ENCODE measurements at regions not wholly inside any gene's neighbourhood (a gene's known extent, or its start where the extent isn't known, plus 50 kb on each side); places are given as distances from the start of the nearest gene placed in this dataset.
A peak's percentile ranks its signal among the peaks of the same experiment; 100 is the strongest.

DNA sequence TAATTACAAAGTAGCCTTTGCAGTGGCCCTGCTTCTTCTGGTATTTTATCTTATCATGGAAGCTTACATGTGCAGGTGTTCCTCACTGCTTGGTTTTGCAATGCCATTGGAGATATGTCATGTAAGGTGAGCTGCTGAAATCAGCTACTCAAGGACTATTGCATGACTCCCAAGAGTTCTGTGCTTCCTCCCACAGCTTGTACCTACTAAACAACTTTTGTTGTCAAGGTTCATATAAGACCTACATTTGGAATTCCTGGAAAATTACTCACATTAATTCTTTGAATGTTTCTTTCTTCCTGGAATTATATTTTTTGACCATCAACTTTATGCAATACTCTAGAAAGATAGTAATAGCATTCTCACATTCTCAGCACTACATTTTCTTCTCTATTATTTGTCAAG, 427.5 kb upstream of the HSF2 start:
- ChIA-PET POLR2A (no interaction called here), CTCF (no interaction called here)
- no peak overlapping the region for H3K27ac ChIP-seq (ENCODE audit: low read depth, low read length)
- peak; percentile 2 for DNase-seq (ENCODE audit: low read depth, low spot score)
- H3K27me3 ChIP-seq (ENCODE audit: control insufficient read depth, insufficient read depth, low read length): no peaks in the 10 kb centered on the region
- TF ChIP-seq, protein P1, sequence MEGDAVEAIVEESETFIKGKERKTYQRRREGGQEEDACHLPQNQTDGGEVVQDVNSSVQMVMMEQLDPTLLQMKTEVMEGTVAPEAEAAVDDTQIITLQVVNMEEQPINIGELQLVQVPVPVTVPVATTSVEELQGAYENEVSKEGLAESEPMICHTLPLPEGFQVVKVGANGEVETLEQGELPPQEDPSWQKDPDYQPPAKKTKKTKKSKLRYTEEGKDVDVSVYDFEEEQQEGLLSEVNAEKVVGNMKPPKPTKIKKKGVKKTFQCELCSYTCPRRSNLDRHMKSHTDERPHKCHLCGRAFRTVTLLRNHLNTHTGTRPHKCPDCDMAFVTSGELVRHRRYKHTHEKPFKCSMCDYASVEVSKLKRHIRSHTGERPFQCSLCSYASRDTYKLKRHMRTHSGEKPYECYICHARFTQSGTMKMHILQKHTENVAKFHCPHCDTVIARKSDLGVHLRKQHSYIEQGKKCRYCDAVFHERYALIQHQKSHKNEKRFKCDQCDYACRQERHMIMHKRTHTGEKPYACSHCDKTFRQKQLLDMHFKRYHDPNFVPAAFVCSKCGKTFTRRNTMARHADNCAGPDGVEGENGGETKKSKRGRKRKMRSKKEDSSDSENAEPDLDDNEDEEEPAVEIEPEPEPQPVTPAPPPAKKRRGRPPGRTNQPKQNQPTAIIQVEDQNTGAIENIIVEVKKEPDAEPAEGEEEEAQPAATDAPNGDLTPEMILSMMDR (IDR thresholded peaks at IDR 0.05; ENCODE audit: low read depth, low read length): no peak
- H3K9me3 ChIP-seq (ENCODE audit: control insufficient read depth, insufficient read depth, low read length): no peaks in the 10 kb centered on the region
- H3K4me3 ChIP-seq (ENCODE audit: low read depth, low read length): no peak overlapping the region

DNA sequence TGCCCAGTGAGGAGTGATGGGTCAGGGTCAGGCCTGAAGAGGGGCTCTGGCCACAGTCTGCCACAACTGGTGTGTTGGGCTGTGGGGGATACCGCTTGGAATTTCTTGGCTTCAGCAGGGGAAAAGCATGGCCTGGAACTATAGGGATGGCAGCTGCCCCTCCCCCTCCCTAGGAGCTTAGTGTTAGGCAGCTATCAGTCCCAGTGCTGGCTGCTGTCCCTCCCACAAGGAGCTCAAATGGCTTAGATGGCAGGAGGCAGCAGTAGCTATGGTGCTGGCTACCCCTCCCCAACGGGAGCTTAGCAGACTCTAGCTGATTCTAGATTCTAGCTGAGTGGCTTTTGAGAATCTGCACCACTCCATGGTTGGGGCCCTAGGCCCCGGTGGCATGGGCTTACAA, 414.5 kb upstream of the HSF2 start:
- no peak for DNase-seq (ENCODE audit: low read depth, low spot score)
- no peak overlapping the region for H3K4me3 ChIP-seq (ENCODE audit: low read depth, low read length)
- H3K9me3 ChIP-seq (ENCODE audit: control insufficient read depth, insufficient read depth, low read length): no peaks in the 10 kb centered on the region
- H3K27me3 ChIP-seq (ENCODE audit: control insufficient read depth, insufficient read depth, low read length): no peaks in the 10 kb centered on the region
- POLR2A ChIA-PET: no interaction called here
- TF ChIP-seq, protein P1 (IDR thresholded peaks at IDR 0.05; ENCODE audit: low read depth, low read length): no peak
- H3K27ac ChIP-seq (ENCODE audit: low read depth, low read length): no peak overlapping the region
- CTCF ChIA-PET: no interaction called here

DNA sequence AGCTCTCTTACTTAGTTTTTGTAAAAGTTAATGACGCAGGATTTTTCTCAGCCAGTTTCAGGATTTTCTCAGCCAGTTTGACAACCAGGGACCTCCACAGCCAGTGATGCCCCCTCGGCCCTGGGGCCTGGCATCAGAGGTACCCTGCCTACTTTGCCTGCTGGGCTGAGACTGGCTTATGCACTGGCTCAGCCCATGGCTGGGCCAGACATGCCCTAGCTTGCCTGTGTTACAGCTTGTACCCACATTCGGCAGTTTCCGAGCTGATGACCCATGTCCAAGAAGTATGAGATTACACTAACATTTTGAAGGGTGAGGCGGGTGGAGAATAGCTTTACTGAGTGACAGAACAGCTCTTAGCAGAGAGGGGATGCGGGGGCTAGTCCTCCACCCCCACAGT, 406.1 kb upstream of the HSF2 start:
- H3K27me3 ChIP-seq (ENCODE audit: control insufficient read depth, insufficient read depth, low read length): no peaks in the 10 kb centered on the region
- TF ChIP-seq, protein P1 (IDR thresholded peaks at IDR 0.05; ENCODE audit: low read depth, low read length): no peak
- no peak for DNase-seq (ENCODE audit: low read depth, low spot score)
- H3K9me3 ChIP-seq (ENCODE audit: control insufficient read depth, insufficient read depth, low read length): peaks cover 5% of the 10 kb centered on the region
- no peak overlapping the region for H3K27ac ChIP-seq (ENCODE audit: low read depth, low read length)
- no peak overlapping the region for H3K4me3 ChIP-seq (ENCODE audit: low read depth, low read length)
- ChIA-PET CTCF (interaction anchor here (0.7 to 1.1 kb wide), 2 partner anchors 21 to 191 kb away, joined by 3 to 9 read pairs; no protein-coding TSS in a partner anchor), POLR2A (no interaction called here)

DNA sequence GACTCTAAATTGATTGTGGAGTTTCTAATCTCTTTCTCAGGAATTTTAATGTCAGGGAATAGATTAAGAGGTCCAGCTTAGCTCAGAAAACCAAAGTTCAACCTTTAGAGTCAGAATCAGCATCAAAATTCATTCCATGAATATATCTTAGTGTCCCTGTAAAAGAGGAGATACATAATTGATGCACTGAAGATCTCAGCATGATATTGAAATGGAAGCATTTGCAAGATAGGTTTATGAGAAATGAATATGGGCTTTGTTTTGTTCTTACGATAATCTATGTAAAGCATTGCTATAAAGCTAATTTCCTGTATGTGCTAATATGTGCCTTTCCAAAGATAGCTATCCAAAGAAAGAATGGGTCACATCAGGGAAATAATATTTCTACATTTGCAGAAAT, 404.5 kb upstream of the HSF2 start:
- POLR2A ChIA-PET: no interaction called here
- TF ChIP-seq, protein P1 (IDR thresholded peaks at IDR 0.05; ENCODE audit: low read depth, low read length): no peak
- Histone ChIP-seq H3K9me3 (ENCODE audit: control insufficient read depth, insufficient read depth, low read length) (peaks cover 5% of the 10 kb centered on the region), H3K27me3 (ENCODE audit: control insufficient read depth, insufficient read depth, low read length) (no peaks in the 10 kb centered on the region), H3K4me3 (ENCODE audit: low read depth, low read length) (no peak overlapping the region), H3K27ac (ENCODE audit: low read depth, low read length) (no peak overlapping the region)
- DNase-seq (ENCODE audit: low read depth, low spot score): no peak
- CTCF ChIA-PET: no interaction called here

DNA sequence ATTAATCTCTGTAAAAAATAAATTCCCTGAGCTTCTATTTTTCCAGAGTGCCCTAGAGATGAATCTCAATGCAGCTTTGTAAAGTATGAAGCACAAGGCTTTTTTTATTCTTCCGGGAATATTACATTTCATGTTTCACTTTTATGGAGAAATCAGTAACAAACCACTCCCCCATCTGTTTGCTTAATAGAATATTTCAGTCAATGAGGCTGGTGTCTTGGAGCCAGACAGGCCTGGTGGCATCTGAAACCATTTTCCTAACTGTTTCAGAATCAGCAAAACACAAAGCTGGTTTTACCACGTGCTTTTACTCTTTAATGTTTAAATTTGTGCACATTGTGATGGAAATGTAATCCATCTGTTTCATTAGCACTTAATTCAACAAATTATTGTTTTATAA, 400.8 kb upstream of the HSF2 start:
- POLR2A ChIA-PET: no interaction called here

More for the DNA sequence above, 400.8 kb upstream of the HSF2 start:
- Histone ChIP-seq H3K27ac (ENCODE audit: low read depth, low read length) (no peak overlapping the region), H3K27me3 (ENCODE audit: control insufficient read depth, insufficient read depth, low read length) (no peaks in the 10 kb centered on the region), H3K4me3 (ENCODE audit: low read depth, low read length) (no peak overlapping the region), H3K9me3 (ENCODE audit: control insufficient read depth, insufficient read depth, low read length) (peaks cover under 1% of the 10 kb centered on the region; the same call in 1 of the 2 replicates)
- DNase-seq (ENCODE audit: low read depth, low spot score): no peak
- TF ChIP-seq, protein P1 (IDR thresholded peaks at IDR 0.05; ENCODE audit: low read depth, low read length): no peak
- CTCF ChIA-PET: no interaction called here

All from AG04450 (cell line).